Chondrocyte (in vitro differentiated cells): ENCODE measurements at regions not wholly inside any gene's neighbourhood (a gene's known extent, or its start where the extent isn't known, plus 50 kb on each side); places are given as distances from the start of the nearest gene placed in this dataset.

Experiments
- DNase-seq: peaks from one replicate; pipeline ENCODE4 v3.0.0; 2021; ENCODE audit warnings: mixed read lengths, low spot score
- H3K27ac Mint-ChIP-seq: one replicate; pipeline ENCODE4 v1.8.0; 2021; ENCODE audit warnings: mild to moderate bottlenecking, moderate library complexity, mixed read lengths; ENCODE audit not compliant: unreplicated experiment
- H3K27me3 Mint-ChIP-seq: 2 replicates; pipeline ENCODE4 v1.8.0; 2021; ENCODE audit warnings: low read depth, mixed read lengths
- H3K36me3 Mint-ChIP-seq: 2 replicates; pipeline ENCODE4 v1.8.0; 2021; ENCODE audit warnings: low read depth, mixed read lengths
- H3K4me1 Mint-ChIP-seq: 2 replicates; pipeline ENCODE4 v1.8.0; 2021; ENCODE audit warnings: low read depth, mild to moderate bottlenecking, mixed read lengths
- H3K4me3 Mint-ChIP-seq: one replicate; pipeline ENCODE4 v1.8.0; 2021; ENCODE audit warnings: mild to moderate bottlenecking, moderate library complexity, mixed read lengths; ENCODE audit not compliant: unreplicated experiment
- H3K9me3 Mint-ChIP-seq: 2 replicates; pipeline ENCODE4 v1.8.0; 2021; ENCODE audit warnings: low read depth, mixed read lengths
- TF ChIP-seq, protein P1 (sequence below): fragments of 200-600 bp; sonication (generic); IDR thresholded peaks from 2 replicates; pipeline ENCODE4 v1.5.0; 2021; ENCODE audit warnings: antibody characterized with exemption, mild to moderate bottlenecking, moderate library complexity

DNA sequence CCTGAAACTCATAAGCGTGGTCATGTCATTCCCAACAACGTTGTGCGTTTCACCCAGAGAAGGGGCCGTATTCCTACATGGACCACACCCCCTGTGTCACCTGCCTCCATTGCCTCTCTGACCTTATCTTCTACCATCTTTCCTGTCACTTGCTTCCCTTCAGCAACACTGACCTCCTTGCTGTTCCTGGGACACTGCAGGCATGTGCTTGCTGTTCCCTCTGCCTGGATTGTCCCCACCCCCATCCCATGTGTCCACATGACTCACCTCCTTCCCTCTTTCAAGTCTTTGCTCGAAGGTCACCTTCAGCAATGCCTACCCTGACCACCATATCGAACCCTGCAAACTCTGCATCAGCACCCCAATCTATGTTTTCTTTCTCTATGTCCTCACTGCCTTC, 133.2 kb upstream of the ZNF618 start:
- Mint-ChIP-seq H3K36me3 (peaks cover 6% of the 10 kb centered on the region), H3K27ac (peak overlapping the region; percentile 15), H3K9me3 (peaks cover 15% of the 10 kb centered on the region), H3K27me3 (peaks cover 2% of the 10 kb centered on the region), H3K4me3 (no peak overlapping the region), H3K4me1 (peaks cover 32% of the 10 kb centered on the region)
- TF ChIP-seq, protein P1, sequence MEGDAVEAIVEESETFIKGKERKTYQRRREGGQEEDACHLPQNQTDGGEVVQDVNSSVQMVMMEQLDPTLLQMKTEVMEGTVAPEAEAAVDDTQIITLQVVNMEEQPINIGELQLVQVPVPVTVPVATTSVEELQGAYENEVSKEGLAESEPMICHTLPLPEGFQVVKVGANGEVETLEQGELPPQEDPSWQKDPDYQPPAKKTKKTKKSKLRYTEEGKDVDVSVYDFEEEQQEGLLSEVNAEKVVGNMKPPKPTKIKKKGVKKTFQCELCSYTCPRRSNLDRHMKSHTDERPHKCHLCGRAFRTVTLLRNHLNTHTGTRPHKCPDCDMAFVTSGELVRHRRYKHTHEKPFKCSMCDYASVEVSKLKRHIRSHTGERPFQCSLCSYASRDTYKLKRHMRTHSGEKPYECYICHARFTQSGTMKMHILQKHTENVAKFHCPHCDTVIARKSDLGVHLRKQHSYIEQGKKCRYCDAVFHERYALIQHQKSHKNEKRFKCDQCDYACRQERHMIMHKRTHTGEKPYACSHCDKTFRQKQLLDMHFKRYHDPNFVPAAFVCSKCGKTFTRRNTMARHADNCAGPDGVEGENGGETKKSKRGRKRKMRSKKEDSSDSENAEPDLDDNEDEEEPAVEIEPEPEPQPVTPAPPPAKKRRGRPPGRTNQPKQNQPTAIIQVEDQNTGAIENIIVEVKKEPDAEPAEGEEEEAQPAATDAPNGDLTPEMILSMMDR, result no peak
- DNase-seq, result no peak

DNA sequence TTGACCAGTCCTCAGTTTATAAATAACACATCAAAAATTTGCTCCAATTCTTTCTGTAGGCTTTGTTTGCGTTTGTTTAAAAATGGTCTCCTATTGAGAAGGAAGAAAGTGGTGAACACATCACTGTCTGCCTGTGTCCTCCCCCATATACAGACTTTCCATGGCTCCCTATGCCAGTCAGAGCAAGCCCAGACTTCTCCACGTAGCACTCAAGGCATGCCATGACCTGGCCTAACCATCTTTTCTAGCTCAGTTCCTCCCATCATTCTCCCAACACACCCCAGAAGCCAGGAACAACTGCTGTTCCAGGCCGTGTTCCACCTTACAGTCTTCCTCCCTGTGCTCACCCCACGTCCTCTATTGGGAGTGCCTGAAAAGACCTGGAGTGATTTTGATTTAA, 129.6 kb upstream of the ZNF618 start:
- Mint-ChIP-seq H3K4me1 (peaks cover 22% of the 10 kb centered on the region), H3K36me3 (peaks cover 14% of the 10 kb centered on the region), H3K4me3 (no peak overlapping the region), H3K9me3 (peaks cover 32% of the 10 kb centered on the region), H3K27me3 (peaks cover 4% of the 10 kb centered on the region), H3K27ac (no peak overlapping the region)
- no peak for DNase-seq
- TF ChIP-seq, protein P1, result no peak

DNA sequence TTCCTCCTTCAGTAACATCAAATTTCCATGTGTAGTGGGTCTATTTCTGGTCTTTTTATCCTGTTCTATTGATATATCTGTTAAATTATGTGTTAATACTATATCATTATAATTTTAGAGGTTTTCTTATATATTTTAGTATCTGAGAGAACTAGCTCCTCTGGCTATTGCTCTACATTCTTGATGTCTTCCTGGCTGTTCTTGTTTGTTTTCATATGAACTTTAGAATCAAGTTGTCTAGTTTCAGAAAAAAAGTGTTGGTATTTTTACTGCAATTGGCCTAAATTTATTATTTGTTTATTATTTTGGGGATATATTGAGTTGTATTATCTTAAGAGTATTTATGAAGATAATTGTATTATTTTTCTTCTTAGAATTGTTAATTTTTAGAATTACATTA, 128.0 kb upstream of the ZNF618 start:
- H3K9me3 Mint-ChIP-seq, result peaks cover 32% of the 10 kb centered on the region
- peaks cover 8% of the 10 kb centered on the region for H3K27me3 Mint-ChIP-seq
- H3K4me1 Mint-ChIP-seq, result peaks cover 5% of the 10 kb centered on the region
- TF ChIP-seq, protein P1, result no peak
- no peak overlapping the region for H3K27ac Mint-ChIP-seq
- no peak for DNase-seq
- H3K36me3 Mint-ChIP-seq, result peaks cover 15% of the 10 kb centered on the region
- no peak overlapping the region for H3K4me3 Mint-ChIP-seq

- H3K4me1 Mint-ChIP-seq, result peaks cover 11% of the 10 kb centered on the region
- TF ChIP-seq, protein P1, result no peak
- H3K27me3 Mint-ChIP-seq, result peaks cover 15% of the 10 kb centered on the region
- H3K36me3 Mint-ChIP-seq, result peaks cover 9% of the 10 kb centered on the region
- no peak overlapping the region for H3K4me3 Mint-ChIP-seq
- no peak overlapping the region for H3K27ac Mint-ChIP-seq
- peaks cover 14% of the 10 kb centered on the region for H3K9me3 Mint-ChIP-seq
- DNase-seq, result no peak
These were observed 122.5 kb upstream of the ZNF618 start for GRCh38 chr9:113753398-113754119.

GRCh38 chr9:113754739-113755138, 121.4 kb upstream of the ZNF618 start:
- H3K27ac Mint-ChIP-seq, result no peak overlapping the region
- TF ChIP-seq, protein P1, result no peak
- peaks cover 4% of the 10 kb centered on the region for H3K36me3 Mint-ChIP-seq

More at GRCh38 chr9:113754739-113755138, 121.4 kb upstream of the ZNF618 start:
- peaks cover 11% of the 10 kb centered on the region for H3K4me1 Mint-ChIP-seq
- no peak overlapping the region for H3K4me3 Mint-ChIP-seq
- H3K9me3 Mint-ChIP-seq, result peaks cover 15% of the 10 kb centered on the region
- no peak for DNase-seq
- H3K27me3 Mint-ChIP-seq, result peaks cover 15% of the 10 kb centered on the region
